ENCODE measurements at regions not wholly inside any gene's neighbourhood (a gene's known extent, or its start where the extent isn't known, plus 50 kb on each side); places are given as distances from the start of the nearest gene placed in this dataset.

DNA sequence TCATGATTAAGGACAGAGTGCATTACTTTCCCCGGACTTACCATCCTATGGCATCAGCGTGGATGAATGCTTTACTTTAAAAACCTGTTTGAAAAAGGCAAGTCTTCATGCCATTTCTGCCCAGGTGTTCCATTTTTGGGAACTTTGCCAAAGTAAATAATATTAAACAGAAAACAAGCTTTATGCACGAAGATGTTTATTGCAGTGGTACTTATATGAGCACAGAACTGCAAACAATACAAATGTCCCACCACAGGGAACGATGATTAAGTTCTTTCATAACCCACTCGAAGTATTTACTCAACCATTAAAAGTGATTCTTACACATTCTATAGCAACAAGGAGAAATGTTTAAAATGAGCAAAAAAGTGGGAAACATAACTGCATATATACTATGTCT is 109.7 kb upstream of the GDF10 start:
- DNase-seq (ENCODE audit: low read depth in 3 of 3): no peak

DNA sequence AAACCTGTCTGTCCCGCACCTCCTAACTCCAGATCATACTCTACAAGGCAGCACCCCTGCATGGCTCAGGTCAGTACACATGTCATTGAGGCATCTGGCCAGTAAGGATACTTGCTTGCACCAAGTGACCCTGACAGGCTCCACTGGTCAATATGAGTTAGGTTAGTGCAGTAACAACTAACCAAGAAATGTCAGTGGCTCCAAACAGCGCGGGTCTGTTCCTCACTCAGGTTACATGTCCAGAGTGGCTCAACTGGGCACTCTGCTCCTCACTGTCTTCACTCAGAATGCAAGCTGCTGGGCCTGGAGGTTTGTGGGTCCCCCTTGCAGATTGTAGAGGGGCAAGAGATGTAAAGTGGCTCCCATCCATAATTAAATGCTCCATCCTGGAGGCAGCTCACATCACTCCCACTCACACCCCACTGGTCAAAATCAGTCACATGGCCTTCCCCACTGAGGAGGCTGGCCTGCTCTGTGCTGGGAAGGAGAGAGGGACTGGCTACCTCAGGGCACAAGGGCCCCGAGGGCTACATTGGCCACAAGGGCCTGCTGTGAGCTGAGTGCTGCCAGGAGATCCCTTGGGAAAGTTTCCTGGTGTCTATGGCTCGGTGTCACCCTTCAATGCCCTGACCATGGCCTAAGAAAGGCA is 109.1 kb upstream of the GDF10 start:
- no peak for DNase-seq (ENCODE audit: low read depth in 3 of 3)

DNA sequence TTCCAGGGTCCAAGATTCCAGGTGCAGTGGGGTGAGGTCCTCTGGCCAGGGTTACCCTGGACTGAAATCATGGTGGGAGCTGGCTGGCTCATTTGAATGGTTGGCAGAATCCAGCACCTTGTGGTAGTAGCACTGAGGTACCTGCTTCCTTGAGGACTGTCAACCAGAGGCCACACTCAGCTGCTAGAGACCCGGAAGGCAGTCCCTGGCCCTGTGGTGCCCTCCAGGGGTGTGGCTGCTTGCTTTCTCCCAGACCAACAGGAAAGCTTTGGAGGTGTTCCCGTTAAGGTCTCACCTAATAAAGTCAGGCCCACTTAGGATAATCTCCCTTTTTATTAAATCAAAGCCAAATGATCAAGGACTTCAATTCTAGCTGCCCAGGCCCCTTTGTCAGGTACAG is 107.7 kb upstream of the GDF10 start:
- no peak for DNase-seq (ENCODE audit: low read depth in 3 of 3)

DNA sequence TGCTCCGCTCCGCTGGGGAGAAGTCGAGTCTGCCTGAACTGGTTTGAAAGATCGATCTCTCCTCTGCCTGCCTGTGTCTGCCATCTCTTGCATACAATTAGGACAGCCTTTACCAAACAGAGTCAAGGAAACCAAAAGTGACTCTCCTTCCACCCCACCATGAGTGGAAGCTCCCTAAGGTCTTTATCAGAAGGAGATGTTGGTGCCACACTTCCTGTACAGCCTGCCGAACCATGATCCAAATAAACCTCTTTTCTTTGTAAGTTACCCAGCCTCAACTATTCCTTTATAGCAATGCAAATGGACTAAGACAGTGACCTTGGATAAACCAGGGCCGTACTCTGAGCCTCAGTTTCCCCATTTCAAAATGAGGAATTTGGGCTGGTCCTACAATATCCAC is 106.3 kb upstream of the GDF10 start:
- no peak for DNase-seq (ENCODE audit: low read depth in 3 of 3)

DNA sequence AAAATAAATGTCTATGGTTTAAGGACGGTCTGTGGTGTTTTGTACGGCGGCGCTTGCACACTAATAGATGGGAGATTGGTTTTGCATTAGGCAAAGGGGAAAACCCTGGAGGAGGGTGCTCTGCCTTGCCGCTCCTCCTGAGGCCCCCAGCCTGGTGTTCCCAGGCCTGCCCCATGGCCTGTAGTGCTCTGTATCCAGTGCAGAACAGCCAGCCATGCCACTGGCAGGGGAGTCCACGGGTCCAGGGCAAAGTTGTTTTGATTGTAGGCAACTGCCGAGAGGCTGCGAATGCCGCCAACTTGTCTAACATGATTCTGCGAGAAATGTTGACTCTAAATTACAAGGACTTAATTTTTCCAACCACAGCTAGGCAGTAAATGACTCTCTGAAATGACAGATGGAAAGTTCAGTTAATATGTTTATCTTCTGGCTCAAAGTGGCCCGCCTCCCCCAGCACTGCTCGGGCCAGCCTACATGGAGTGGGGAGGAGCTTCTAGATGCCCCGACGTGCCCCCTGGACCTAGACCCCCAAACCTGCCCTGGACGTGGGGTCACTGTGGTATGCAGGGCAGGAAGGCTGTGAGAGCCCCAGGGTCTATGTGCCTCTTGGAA is 104.6 kb upstream of the GDF10 start:
- DNase-seq (ENCODE audit: low read depth in 3 of 3): peak in 1 of 3 experiments; percentile 23

DNA sequence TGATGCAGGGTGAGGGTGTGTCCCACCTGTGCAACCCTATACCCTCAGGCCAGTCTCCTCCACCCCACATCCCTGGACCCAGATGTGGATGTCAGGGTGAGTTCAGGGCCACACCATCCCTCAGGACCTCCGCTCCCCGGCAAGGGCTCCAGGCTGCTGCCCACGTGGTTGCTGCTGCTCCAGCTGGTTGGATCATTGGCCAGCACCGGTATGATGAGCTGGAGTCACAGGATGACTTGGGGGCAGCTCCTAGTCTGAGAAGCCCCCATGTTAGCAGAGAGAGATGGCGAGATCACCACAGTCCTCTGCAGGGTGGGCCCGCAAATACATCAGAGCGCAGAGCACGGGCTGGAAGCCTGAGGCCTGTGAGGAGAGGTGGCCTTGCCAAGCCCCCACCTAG is 103.3 kb upstream of the GDF10 start:
- no peak for DNase-seq (ENCODE audit: low read depth in 3 of 3)

DNA sequence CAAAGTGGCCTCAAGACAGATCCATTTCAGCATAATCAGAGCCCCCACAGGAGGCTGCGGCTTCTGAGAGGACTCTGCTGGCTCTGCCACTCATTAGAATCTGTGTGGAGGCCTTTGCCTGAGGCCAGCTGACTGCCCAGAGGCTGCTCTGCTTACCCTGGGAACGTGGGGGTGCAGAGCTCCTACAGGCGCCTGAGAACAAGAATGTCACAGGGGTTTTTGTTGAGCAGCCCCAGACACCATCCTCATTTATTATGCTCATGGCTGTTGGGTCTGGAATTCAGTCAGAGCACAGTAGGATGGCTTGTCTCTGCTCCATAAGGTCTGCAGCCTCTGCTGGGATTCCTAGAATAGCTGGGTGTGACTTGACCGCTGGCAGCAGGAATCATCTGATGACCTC is 101.8 kb upstream of the GDF10 start:
- DNase-seq (ENCODE audit: low read depth in 3 of 3): no peak

DNA sequence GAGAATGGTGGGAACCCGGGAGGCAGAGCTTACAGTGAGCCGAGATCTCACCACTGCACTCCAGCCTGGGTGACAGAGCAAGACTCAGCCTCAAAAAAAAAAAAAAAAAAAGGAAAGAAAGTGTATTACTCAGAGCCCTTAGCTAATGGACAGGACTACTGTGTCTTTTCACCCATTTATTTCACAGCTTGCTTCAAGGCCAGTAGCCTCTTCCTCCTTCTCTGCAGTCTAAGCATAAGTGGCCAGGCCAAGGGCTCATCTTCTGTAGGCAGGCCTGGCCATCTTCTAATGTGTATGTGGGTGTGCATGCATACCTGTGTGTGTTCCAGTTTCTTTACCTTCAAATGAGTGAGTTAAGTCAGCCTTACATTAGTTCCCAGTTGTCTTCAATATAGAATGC is 94.8 kb upstream of the GDF10 start:
- DNase-seq (ENCODE audit: low read depth in 3 of 3): no peak

DNA sequence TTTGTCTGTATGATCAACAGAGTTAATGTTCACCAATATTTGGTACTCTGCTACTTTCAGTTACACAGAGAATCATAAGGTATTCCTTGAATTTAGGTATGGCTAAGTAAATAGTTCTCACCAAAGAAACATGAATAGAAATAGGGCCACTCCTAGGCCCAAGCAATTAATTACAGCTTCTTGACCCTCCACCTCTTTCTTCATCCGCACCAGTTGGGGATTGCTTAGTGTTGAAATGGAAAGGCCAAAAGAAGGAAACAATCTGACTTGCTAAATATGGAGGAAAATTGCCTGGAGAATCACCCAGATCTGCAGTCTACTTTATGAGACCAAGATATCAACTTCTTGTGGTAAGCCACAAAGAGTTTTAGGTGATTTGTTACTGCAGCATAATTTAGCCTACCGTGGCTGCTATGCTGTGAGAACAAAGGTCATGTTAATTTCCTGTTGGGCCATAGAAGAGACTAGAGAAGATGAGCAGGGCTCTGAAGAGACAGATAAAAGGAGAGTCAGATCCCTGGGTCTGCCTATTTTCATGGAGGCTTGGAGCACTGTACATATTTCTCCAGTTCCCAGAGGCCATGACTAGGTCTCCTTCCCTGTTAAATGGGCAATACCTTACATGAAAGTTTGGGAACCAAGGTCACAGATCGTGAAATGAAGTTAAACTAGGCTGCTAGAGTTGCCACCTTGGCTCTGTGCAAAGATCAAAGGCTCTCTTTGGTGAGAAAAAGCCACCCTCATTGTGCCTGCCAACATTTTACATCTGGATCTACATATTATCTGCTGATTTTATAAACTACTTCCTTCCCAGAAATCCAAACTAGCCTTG is 93.3 kb upstream of the GDF10 start:
- DNase-seq (ENCODE audit: low read depth in 3 of 3): no peak

DNA sequence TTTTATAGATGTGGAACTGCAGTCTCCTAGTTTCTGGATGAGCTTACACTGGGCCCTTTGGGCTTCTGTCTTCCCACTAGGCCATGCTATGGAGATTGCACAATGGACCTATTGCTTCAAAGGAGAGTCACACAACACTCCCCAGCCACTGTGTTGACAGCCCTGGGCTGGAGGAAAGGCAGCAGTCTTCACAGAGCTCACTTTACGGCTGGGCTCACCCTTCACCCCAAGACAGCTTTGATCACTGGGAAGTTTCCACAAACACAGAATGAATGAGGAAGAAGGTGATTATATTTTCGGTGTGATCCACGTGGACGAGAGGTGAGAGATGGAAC is 92.7 kb upstream of the GDF10 start:
- peak in 1 of 3 experiments; percentile 7 for DNase-seq (ENCODE audit: low read depth in 3 of 3)

DNA sequence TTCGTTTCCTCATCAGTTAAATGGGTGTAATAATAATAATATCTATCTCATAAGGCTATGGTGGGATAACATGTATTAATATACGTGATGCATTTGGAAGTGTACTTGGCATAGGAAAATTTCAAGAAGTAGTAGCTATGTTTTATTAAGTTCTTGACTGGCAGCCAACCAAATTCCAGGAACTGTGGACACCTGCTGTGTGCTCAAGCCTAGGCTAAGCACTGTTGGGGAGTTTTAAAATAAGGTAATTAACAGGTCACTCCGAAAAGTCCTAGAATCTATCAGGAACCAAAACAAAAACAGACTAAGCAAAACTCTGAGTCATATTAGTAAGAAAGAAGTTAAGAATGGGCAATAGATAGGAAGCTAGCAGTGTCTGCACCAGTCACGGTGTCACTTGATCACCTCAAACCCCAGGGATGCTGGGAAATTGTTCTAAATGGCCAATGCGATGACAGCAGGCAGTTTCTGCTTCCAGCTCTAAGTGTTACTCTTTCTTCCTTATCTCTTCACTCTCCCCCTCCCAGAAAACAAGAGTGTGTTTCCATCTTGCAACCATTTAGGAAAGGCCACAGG is 92.0 kb upstream of the GDF10 start:
- no peak for DNase-seq (ENCODE audit: low read depth in 3 of 3)

DNA sequence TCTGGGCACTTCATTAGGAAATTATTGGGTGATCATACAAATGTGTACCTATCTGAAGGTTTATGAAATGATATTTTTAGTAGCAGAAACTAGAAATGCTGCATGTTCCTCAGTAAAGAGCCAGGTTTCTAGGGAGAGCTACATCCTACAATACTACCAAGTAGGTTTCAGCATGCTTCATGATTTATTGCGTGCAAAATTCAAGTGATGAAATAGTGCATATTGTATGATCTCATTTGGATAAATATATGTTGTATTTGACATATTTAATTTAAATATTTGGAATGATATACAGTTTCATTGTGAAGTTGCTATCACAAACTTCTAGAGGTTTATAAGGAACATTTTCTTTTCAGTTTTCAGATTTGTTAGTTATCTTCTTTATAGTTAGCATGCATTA is 90.5 kb upstream of the GDF10 start:
- no peak for DNase-seq (ENCODE audit: low read depth in 3 of 3)

DNA sequence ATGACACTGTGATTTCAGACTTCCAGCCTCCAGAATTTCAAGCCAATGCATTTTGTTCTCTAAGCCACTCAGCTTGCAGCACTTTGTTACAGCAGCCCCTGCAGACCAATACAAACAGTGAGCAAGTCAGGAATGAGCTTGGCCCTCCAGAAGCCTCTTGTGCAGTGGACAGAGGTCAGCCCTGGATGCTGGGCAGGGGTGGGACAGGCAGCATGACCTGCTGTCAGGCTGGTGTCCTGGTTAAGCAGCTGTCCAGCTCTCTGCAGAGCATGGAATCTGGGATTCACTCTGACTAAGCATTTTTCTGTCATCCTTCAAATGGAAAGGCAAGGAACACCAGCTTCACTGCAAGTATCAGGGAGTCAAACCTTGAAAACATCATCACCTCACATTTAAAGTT is 85.5 kb upstream of the GDF10 start:
- no peak for DNase-seq (ENCODE audit: low read depth in 3 of 3)

DNA sequence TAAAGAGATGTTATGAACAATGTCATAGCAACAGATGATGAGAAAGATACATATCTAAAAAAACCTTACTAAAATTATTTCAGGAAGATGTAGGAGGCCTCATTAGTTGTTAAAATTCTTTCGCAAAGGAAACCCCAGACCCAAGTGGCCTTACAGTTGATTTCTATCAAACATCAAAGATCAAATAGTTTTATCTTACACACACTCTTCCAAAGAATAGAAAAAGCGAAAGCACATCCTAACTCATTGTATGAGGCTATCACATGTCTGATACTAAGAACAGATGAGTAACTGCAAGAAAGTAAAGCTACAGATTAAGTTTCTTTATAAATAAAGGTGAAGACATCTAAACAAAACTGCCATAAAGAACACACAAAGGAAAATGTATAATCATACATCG is 82.9 kb upstream of the GDF10 start:
- DNase-seq (ENCODE audit: low read depth in 3 of 3): no peak

DNA sequence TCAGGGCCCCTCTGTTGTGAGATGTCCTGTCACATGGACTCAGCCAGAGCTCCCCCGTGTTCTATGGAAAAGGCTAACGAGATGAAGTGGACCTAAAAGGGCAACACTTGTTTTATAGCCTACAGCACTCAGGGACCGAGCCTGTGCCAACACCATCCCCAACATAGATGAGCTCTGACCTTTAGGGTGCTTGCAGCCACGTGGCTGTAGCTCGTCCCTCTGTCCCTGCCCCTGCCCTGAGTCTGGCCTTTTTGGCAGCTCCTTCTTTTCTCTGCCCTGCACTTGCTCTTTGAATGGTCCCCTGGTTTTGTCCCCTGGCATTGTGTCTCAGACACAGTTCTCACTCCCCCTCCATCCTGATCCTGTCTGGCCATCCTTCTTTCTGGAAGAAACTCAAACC is 81.2 kb upstream of the GDF10 start:
- DNase-seq (ENCODE audit: low read depth in 3 of 3): no peak

DNA sequence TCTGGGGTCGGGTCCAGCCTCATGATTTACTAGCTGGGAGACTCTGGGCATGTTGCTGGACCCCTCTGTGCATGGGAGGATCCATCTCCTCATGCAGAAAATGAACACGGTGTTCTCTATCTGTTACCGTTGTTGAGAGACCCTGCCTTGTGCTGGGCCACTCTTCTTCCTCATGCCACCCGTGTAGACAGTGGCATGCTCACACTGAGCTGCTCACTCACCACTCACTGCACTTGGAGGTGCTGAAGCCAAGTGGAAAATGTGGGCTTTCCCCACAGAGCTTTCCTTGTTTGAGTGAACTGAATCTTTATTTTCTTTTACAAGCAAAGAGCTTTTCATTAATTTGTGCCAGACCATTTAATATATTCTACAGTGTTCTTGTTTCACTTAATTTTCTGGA is 77.5 kb upstream of the GDF10 start:
- no peak for DNase-seq (ENCODE audit: low read depth in 3 of 3)

DNA sequence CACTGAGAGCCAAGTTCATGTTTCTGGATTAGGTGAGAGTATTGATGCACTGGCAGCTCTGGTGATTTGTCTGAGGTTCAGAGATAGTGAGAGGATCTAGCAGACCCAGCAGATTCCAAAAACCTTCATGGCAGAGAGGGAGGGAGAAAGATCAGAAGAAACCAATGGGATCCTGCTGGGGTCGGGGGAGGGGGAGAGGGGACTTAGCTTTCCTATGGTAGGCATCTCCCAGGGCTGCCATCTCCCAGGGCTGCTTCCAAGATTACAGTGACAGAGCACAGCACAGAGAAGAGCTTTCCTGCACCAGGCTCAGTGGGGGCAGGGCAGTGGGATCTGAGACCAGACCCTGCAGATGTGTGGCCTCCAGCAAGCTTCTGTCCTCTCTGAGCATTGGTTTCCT is 76.8 kb upstream of the GDF10 start:
- no peak for DNase-seq (ENCODE audit: low read depth in 3 of 3)

DNA sequence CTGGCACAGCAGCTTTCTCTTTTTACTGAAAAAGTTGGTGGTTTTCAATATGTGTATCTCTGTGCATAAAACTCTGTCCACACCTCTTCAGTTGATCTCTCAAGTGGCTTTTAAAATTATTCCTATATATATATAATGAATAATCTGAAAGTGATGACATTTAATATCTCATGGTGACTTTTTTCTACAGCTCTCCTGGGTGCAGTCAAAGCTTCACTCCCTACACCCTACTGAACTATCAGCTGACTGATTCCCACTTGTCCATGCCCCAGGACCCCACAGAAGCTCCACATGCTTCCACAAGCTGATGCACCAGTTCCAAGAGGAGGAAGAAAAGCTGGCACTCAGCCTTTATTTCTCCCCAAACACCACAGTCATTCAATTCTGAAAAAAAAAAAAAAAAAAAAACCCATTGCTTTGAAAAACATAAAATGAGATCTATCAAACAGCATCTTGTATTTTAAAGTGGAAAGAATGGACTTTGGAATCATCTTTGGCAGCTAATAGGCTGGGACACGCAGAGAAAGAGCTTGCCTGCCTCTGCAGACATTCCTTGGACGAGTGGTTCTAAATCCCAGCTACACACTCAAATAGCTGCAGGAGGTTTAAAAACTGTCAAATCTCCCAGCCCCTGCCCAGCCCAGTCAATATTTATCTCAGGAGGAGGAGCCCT is 75.3 kb upstream of the GDF10 start:
- DNase-seq (ENCODE audit: low read depth in 3 of 3): no peak

DNA sequence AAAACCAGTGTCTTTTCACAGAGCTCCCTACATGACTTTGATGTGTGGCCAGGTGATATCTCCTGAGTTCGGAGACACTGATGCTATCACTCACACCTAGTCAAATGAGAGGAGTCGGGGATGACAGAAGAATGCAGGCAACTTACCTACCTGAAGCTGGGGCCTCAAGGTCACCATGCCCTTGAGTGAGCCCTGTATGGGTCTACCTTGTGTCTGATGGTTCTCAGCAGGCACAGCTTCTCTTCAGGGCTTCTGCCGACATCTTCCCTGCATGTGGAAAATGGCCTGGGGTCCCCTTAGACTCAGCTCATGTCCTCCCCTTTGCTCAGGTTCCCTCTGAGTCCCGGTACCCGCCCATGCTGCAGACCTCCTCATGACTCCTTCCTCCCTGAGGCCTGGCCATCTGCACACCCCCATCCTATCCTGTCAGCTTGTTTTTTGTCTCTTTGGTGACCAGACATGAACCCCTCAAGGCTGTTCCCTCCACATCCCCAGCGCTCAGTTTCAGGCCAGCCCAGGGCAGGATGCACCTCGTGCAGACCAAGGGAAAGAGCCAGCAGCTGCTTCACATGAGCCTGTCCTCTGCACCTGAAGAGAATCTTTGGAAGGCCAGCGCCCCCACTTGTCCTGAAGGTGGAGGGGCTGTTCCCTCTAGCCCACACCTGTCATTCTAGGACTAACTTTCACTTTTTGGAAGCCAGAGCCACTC is 74.6 kb upstream of the GDF10 start:
- no peak for DNase-seq (ENCODE audit: low read depth in 3 of 3)

DNA sequence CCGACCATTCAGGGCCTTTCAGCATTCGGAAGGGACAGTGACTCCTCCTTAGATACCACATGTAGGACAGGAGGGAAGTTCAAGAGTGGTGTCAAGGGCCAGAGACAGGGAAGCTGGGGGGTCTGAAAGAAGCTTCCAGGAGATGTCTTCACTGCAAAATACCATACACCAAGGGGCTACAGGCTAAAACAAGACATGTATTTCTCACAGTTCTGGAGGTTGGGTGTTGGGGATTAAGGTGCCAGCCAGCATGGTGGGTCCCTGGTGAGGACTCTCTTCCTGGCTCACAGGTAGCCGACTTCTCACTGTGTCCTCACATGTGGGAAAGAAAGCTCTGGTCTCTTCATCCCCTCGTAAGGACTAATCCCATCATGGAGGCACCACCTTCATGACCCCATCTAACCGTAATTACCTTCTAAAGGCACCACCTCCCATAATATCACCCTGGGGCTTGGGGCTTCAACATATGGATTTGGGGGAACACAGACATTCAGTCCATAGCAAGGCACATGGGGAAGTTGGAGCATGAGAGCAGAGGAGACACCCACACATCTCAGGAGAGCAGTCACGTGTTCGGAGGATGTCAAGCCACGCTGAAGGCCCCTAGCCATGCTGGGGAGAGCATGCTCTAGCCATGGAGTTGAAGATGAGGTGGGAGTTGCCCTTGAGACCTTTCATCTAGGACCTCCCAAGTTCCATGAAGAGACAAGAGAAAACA is 73.9 kb upstream of the GDF10 start:
- DNase-seq (ENCODE audit: low read depth in 3 of 3): no peak

DNA sequence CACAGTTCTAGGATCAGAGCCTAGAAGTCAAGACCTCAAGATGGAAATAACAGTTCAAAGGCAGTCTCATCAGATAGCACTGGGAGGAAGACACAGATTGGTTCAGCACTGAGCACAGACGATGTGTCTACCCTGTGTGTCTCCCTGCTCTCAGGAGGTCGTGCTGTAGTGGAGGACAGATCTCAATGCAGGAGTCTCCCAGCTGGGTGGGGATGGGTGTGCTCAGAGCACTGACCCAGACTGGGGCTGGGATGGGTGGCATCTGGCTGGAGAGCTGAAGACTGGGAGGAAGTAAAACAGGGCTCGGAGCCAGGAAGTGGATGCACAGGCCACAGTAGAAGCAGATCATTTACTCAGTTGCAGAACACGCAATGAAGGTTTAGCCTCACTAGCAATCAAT is 69.5 kb upstream of the GDF10 start:
- DNase-seq (ENCODE audit: low read depth in 3 of 3): no peak

All from stimulated activated CD4-positive, alpha-beta T cell treated with anti-CD3 and anti-CD28 coated beads, TNF-alpha, amount 100 ng/mL, for 24 hours (primary cell).